Bone marrow (tissue), 2 donors: ENCODE measurements at regions not wholly inside any gene's neighbourhood (a gene's known extent, or its start where the extent isn't known, plus 50 kb on each side); places are given as distances from the start of the nearest gene placed in this dataset.

Source experiments
- DNase-seq, 2 donors: peaks; one replicate each; lab custom pipeline; 2025; lab: John Stamatoyannopoulos, UW

DNA sequence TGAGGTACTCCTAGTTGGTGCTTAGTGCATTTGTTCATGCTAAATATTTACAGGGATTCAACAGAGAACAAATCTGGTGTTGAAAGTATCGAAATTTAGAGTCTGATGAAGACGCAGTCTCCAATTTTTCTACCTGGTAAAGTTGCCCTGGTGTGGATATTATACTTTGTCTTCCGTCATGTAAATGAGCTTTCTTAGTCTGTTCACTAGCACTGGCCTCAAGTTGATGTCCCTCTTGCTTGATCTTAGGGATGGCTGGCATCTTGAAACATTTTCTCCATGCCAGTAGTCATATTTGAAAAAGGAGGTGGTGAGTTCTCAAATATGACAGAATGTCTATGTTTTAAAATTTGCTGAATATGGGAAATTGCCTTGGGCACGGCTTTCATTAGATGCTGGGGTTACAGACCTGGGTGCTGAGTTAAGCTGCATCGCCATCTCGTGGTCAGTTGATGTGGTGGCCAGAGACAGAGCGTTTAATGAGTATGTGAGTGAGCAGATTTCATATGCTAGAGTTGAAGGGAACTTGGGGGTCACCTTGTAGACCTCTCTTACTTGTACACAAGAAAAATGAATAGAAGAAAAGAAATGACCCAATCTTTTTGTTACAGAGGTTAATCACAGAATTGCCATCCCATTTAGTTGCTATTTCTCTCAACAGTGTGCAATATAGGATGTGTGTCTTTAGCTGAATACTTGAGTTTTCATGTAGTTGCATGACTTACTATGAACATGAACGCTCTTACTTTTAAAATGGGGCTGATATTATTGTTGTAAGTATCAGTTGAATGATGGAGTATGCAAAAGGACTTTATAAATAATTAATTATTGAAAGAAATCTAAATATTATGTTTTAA lies 172.8 kb upstream of the DCN start:
- DNase-seq = no peak

DNA sequence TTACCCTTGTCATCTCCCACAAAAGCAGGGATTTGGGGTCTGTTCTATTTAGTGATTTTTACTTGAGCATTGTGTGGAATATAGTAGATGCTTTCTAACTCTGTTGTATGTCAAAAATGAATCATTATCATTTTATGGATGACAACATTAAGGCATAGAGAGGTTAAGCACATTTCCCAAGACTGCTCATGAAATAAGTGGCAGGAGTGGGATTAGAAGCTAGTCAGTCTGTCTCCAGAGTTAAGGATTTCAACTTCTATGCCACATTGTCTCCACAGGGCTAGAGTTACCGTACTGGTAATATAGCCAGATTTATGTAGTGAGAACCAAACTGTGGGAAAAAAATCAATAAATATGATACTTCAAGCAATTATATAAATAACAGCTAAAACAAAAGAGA lies 170.6 kb upstream of the DCN start:
- no peak for DNase-seq

DNA sequence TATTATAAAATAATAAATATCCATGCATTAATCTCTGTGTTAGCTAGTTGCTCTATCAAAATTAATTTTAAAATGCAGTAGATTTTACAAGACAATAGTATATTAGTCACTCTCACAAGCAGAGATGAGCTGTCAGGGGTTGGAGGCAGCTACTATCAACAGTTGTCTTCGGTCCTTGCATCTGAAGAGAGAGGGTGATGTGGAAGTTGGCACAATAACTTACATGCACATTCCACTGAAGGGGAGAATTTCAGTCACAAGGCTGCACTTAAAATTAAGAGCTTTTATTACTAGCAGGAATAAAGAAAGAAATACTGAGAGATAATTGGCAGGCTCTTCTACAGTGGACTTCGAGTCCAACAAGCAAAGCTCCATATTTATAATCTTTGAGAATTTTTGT lies 166.9 kb upstream of the DCN start:
- no peak for DNase-seq

DNA sequence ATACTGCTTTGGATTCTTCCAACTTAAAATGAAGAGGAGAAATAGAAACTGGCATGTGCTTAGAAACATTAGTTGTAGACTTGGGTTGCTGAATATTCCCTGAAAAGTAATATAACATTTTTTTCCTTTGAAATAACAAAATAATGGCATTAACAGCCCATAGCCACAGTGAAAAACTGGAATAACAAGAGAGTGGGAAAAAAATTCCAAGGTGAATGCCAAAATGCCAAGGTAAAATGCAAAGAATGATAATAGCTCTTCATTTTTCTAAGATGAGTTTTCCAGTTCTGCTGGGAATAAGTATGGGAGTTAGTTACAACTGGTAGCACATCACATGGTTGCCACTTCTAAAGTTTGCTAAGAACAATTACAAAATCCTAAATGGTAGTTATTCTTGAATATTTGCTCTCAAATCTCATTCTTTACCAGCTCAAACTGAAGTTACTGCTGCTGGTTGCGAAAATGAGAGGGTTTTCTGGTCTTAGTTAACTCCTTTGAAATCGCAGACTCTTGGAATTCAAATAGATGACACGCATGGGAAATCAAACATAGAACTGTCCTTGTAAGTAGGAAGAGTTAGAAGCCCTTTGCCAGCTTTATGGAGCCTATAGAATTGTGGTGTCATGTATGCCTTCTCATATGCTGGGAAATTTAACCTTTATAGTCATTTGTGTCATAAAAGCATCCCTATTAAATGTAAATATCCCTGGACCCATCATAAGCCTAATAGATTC lies 165.0 kb upstream of the DCN start:
- DNase-seq = no peak

DNA sequence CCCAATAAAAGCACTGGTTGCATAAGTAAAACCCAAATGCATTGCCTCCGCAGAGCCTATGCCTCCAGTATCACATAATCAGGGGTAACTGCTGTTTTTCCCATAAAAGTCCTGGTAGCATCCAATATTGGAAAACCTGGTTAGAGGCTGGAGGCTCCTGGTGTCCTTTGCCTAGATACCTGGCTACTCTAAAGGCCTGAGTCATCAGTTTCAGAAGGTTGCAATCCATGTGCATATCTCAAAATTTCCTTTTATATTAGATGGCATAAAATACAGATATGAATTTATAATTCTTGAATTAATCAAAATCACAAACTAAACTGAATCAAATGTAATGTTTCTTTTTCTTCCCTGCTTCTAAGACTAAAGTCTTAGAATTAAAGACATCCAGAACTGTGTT lies 164.2 kb upstream of the DCN start:
- DNase-seq = no peak

DNA sequence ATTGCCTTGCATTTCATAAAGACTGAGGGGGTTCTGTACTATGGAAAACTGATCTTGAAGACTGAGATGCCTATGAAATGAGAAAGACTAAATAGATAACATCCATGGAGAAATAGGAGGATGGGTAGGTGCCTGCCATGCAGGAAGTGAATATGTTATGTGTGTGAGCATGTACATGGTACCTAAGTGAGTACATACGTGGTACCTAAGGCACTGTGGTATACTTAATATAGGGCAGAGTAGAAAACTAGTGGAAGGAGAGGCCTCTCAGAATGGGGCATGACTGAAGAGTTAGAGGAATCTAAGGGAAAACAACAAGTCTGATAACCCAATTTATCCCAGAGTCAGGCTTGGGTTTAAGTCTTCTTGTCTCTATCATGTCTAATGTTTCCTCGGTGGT lies 161.8 kb upstream of the DCN start:
- DNase-seq = no peak

DNA sequence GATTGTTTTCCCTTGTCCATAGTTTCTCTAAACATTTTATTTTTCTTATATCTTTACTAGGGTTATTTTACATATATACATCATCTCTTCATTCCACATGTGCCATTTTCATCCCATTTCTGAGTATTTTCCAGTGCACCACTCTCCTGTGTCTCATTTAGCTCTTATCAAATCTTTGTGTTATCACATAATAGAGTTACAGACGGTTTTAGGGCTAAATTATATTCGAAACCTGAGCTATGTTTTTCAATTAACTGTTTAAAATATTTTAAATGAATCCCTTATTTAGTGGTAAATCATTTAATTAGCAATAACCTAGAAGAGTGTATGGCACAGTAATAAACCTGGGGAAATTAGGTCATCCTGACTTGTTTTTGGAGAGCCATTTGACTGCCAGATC lies 160.4 kb upstream of the DCN start:
- DNase-seq = no peak

DNA sequence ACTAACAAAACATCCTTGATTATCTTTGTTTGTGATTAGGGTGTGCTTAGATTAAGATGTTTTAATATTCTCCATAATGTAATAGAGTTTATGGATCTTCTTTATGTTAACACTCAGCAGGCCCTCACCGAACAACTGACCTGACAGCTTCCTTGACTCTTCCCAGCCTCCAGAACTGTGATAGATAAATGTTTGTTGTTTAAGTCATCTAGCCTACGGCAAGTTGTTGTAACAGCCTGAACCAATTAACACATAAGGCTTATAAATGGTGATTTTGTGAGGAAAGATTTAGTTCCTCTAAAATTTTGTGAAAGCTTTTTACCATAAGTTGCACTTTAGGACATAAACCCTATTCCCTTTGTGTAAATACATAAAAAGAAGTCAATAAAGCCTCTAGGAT lies 156.5 kb upstream of the DCN start:
- no peak for DNase-seq

DNA sequence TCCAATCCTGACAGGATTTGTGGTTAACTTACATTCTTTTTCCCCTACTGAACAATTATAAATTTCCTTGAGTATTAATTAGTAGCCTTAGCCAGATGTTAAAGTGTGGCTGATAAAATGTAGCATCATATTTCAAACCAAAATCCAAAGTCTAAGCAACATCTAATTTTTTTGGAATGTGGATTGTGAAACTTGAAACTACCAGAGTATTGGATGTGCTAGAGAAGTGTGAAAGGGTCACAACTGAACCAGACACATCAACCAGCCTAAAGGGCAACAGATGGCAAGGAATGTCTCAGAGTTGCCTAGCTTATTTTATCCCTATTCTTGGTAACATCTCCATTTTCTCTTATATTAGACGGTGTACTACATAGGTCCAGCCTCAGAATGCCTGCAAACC lies 153.1 kb upstream of the DCN start:
- DNase-seq = no peak

DNA sequence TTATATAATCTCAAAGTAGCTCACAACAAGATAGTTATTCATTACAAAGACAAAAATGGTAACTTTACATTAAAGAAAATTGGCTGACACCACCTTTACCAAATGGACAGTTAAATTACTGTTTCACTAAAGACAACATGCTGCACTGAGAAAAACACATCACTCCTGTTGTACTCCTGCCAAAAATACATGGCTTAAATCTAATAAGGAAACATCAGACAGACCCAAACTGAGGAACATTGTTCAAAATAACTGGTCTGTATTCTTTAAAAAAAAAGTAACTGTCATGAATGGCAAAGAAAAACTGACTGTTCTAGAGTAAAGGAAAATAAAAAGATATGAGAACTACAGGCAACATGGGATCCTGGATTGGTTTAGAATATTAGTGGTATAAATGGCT lies 151.3 kb upstream of the DCN start:
- no peak for DNase-seq

DNA sequence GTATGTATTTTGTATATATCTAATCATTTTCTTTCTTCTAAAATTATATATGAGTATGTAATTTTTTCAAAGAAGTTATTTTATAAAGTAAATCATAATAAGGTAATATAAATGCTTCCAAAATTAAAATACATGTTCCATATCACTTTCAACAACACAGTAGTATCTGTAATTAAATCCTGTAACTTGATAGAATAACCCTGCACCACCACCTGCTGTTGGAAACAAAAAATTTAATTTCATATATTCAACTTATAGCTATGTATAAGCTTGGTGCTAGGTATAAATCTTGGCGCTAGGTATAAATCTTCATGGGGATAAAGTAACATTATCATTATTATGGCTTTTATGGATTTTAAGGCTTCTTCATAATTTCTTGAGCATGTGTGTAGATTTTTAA lies 149.7 kb upstream of the DCN start:
- no peak for DNase-seq

DNA sequence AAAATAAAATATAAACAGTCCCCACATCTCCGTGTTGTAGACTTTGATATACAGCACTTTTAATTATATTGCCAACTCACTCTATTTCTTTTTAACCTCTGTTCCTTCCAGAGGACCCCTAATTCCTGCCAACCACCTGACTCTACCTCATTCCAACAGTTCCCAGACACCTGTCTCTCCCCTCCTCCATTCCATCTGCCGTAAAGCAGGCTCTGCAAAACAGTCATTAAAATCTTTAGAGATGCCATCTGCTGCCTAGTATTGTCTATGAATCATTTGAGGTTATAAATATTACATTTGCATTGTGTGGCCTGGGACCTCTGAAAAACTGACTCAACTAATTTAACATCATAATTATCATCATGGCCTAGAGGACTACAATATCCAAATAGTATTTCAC lies 148.8 kb upstream of the DCN start:
- no peak for DNase-seq

DNA sequence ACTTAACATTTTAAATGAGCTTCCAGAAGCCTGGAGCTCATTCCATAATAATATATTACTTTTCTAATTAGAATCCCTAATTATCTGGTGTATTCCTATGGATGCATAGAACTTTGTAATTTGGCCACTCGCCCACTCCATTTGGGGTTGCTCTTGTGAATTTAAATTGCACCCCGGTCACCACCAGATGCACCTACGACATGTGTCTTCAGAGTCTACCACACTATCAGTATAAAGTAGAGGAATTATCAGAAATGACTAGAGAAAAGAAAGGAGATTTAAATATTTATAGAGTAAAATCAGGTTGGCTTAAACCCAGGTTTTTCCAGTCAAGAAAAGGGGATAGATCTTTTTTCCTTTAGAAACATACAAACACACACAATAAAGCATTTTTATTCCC lies 145.8 kb upstream of the DCN start:
- no peak for DNase-seq

DNA sequence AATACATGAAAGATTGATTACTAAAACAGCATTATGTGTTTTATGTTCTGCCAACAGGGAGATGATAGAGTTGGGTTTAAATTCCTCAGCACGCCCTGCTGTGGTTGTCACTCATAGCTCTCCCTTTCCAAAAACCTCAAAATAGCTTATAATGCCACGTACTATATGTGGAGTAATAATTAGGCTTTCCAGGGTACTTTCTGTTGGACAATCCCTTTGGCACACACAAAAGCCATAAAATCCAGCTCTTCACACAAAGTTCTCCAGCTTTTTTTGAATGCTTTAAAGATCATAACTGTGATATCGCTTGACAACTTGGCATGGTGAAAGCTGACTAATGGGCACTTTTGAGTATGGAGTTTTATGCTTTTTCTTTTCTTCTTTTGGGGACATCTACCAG lies 145.3 kb upstream of the DCN start:
- no peak for DNase-seq

DNA sequence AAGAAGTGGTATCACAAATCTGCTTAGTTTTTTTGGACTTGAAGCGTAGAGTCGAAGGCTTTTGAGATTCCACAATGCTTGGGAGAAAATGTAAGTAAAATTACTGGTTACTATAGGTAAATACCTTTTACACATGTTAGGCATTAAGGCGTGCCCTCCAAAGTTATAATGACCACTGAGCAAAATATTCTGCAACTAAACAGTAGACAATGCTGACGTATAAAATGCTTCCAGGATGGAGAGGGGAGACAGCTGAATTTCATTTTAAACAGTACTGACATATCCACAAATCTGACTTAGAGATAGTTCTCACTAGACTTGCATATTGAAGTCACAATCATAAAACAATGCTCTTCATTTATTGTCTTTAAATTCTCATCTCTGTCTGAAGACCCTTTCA lies 144.5 kb upstream of the DCN start:
- no peak for DNase-seq

DNA sequence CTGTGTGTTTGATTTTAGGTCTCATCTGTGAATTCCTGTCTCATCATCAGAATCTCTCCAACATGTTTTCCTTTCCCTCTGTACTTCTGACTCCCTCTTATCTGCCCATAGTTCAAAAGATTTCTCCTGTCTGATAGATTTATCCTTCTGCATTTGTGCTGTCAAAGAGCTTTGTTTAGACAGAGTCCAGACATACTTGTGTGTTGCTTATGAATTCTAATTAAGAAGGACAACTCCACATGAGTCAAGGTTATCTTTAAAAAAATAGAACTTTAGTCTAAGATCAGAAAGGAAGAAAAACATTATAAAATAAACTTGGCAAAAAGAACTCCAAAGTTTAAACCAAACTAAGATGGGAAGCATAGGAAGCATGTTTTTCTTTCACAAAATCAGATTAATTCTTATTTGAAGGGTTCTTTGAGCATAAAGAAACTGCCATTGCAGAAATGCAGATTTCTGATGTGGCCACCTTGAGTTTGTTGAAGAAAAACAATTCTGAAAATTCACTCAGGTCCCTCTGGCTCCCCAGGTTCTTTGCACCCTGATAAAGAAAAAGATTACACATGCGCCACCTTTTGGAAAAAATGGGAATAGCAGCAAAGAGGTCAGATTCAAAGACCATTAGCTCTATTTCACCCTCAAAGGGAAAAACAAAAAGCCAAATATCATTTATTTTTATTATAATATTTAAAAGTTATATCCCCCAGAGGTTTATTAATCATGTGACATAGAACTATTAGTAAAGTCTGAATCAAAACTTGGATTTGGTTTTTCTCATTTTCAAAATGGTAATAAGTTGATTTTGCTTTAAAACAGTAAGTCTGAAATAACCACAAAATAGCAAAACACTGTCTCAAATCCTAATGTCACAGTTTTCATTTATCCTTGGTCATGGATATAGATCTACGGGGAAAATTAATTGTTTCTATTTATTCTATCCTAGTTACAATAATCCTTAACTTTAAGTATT lies 143.7 kb upstream of the DCN start:
- no peak for DNase-seq

DNA sequence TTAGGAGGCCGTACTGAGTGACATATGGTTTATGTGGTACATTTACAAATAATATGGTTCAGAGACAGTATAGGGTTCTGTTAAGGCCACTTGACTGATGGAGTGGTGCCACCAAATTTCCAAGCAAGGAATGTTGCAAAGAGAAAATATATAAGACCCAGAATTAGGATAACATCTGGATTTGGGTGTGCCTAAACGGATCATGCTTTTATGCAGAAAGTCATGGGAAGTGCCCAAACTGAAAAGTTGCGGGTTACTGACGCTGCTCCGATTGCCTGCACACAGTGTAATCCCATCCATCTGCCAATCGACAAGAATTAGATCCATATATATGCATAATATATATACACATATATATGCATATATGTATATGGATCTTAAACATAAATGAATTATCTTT lies 138.4 kb upstream of the DCN start:
- DNase-seq = no peak

DNA sequence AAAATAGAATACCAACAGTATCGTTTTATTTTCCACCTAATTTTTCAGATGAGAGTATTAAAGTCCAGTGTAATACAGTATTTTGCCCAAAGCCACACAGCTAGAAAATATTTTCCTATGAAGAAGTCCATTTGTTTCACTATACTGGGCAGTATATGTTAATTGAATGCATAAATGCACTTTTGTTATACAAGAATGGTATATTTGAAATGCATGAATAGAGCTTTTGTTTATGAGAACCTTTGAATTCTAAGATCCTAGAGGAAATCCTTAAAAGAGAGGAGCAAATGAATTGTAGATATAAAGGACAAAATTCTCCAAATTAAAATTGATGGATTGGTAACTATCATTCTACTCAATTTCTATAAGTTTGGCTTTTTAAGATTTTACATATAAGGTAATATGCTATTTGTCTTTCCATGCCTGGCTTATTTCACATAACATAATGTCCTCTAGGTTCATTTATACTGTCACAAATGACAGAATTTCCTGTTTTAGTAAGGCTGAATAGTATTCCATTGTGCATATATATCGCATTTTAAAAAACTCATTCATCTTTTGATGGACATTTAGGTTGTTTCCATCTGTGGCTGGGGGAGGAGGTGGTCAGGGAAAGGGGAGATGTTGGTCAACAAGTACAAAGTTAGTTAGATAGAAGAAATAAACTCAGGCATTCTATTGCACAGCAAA lies 136.6 kb upstream of the DCN start:
- DNase-seq = no peak

DNA sequence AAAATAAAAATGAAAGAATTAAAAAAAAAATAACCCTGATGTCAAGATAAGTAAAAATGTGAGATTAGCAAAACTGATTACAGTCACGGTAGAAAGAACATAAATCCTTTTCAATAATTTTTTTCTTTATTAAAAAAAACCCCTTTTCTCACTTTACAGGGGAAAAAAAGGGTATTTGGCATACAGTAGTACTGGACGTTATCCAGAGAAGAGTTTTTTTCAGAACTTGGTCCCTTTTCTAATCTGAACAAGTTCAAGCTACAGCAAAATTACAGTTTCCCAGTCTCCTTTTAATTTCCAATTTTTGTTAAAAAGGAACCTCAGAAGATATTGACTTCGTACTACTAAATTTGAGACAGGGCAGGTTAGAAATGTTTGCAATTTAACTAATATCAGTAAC lies 134.7 kb upstream of the DCN start:
- no peak for DNase-seq

DNA sequence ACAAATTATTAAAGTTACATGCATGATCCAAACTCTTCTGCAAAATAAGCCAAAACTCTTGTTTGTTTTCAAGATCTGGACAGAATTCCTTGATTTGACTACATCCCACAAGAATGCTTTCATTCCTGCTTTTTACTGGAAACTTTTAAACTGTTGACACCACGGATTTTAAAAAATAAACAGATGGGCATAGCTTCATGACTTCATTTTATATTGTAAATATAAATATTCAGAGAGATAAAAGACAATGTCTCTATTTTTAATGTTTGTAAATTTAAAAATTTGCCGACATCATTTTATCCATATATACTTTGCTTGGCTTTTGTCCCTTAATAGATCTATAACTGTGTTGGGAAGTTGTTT lies 134.3 kb upstream of the DCN start:
- DNase-seq = no peak

DNA sequence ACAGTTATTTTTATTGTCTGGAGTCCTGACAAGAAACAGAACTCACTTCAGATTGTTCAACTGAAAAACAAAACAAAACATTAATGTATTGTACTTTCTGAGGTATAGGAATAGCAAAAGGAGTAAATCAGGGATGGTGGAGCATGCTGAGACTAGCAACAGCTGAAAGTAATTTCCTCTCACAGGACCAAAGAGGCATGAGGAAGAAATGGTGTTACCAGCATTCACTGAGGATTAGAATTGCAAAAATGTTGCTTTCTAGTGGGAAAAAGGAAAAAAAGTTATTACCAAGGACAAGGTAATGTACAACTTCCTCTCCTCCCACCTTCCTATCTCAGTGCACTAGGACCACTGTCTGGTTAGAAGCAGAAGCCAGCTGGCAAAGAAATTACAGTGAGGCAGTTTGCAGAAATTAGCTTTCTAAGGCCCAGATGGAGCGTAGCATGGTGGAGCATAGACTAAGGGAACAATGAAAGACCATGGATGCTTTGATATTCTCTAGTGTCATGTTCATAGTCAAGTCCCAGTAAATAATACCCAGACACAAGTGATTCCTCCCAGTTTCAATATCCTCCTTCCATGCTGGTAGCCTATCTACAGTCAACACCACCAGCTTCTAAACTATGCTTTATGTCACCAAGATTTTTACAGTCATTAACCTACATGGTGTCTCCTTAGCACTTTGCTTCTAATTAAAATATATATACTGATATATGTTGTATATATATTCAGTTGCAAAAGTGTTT lies 133.7 kb upstream of the DCN start:
- no peak for DNase-seq
